ENCODE measurements at regions not wholly inside any gene's neighbourhood (a gene's known extent, or its start where the extent isn't known, plus 50 kb on each side); places are given as distances from the start of the nearest gene placed in this dataset.

DNA sequence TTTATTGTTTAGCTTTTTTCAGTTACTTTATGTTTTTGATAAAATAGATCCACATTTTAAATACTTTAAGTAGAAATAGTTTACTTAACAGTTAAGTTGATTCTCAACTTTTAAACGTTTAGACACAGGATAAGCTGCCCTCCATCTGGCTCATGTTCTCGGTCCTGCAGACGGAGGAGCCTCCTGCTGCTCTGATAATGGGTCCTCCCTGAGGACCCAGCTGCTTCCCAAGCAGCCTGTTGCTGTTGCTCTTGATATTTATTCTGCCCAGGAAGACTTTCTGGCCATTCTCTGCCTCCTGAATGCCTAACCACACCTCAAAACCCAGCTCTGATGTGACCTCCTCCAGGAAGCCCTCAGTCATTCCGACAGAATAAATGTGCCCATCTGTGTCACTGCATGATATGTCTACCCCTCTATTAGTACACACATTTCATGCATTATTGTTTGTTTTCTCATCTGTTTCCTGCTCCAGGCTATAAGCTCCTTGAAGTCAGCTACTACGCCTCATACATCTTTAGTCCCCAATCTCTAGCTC lies 267.2 kb upstream of the MSX2 start:
- no peaks in the 10 kb centered on the region for H3K4me1 ChIP-seq

DNA sequence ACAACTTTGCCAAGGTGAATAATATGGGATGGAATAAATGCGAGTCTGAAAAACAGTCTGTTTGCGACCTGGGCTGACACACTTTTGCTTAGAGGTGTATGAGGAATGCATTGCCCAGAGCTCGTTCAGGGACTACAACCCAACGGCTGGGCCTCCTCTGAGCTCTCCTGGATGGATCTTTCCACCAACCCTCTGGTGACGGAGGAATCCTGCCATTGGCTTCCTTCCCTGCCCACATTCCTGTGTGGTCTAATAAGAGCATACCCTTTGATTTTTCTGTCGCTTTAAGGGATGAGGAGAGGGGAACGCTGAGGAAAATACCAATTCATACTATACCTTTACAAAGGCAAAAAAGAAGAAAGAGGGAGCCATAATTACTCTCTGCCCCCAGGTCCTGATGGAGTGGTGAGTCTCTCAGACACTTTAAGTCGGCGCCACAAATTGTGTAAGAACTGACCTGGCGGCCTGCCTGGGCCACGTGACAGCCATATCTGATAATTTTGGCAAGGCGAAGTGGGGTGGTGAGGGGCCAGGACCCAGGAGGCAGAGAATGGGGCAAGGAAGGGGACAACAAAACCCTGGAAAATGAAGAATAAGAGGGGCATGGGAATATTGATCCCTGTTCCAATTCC lies 265.2 kb upstream of the MSX2 start:
- Histone ChIP-seq H3K36me3 (no peaks in the 10 kb centered on the region), H3K4me1 (no peaks in the 10 kb centered on the region), H3K27ac (no peak overlapping the region), H3K4me3 (no peak overlapping the region), H3K27me3 (no peaks in the 10 kb centered on the region), H3K9me3 (no peaks in the 10 kb centered on the region)
- in situ Hi-C loops (cut with MboI; ENCODE audit: low sequenced_read_pairs in 4 of 4) = no loop called here
- ATAC-seq = no peak
- DNase-seq = no peak
- TF ChIP-seq, protein P1, sequence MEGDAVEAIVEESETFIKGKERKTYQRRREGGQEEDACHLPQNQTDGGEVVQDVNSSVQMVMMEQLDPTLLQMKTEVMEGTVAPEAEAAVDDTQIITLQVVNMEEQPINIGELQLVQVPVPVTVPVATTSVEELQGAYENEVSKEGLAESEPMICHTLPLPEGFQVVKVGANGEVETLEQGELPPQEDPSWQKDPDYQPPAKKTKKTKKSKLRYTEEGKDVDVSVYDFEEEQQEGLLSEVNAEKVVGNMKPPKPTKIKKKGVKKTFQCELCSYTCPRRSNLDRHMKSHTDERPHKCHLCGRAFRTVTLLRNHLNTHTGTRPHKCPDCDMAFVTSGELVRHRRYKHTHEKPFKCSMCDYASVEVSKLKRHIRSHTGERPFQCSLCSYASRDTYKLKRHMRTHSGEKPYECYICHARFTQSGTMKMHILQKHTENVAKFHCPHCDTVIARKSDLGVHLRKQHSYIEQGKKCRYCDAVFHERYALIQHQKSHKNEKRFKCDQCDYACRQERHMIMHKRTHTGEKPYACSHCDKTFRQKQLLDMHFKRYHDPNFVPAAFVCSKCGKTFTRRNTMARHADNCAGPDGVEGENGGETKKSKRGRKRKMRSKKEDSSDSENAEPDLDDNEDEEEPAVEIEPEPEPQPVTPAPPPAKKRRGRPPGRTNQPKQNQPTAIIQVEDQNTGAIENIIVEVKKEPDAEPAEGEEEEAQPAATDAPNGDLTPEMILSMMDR (IDR thresholded peaks at IDR 0.05 in 4 of 5, conservative IDR thresholded peaks at IDR 0.05 in 1 of 5) = no peak
- TF ChIP-seq POLR2A (IDR thresholded peaks at IDR 0.05) = no peak
- intact Hi-C loops (cut with DNase I; ENCODE audit: low total_unique reads) = no loop called here

More for the DNA sequence above, 267.2 kb upstream of the MSX2 start:
- Histone ChIP-seq H3K9me3 (no peaks in the 10 kb centered on the region), H3K4me3 (no peak overlapping the region), H3K27me3 (no peaks in the 10 kb centered on the region), H3K36me3 (no peaks in the 10 kb centered on the region), H3K27ac (no peak overlapping the region)
- ATAC-seq (no peak), DNase-seq (no peak)
- intact Hi-C loops (cut with DNase I; ENCODE audit: low total_unique reads) = no loop called here
- TF ChIP-seq, protein P1 (IDR thresholded peaks at IDR 0.05 in 4 of 5, conservative IDR thresholded peaks at IDR 0.05 in 1 of 5) = no peak
- no peak for TF ChIP-seq POLR2A (IDR thresholded peaks at IDR 0.05)
- in situ Hi-C loops (cut with MboI; ENCODE audit: low sequenced_read_pairs in 4 of 4) = no loop called here

DNA sequence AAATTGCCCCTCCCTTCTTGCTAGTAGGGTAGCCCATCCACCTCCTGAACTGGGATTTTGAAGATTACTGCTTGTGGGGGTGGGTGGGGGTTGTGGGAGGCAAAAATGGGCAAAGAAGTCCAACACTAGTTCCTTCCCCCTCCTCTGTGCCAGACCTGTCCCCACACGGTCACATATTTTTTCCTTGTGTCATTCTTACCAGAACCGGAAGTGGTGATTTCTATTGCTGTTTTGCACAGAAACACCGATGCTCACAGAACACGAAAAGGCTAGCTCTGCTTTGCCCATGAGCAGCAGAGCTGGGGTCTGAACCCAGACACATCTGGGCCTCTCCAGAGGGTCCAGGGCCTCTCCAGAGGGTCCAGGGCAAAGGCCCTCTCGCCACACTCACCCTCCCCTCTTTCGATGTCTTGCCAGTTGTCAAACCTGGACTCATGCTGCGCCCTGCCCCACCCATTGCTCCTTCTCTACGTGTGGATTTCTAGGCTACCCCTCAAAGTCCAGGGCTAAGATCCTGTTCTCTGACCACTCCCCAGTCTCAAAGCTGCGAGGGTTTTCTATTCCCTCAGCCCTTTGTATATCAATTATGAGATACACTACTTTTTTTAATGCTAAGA lies 264.4 kb upstream of the MSX2 start:
- DNase-seq (no peak), ATAC-seq (no peak)
- Histone ChIP-seq H3K4me1 (no peaks in the 10 kb centered on the region), H3K27ac (no peak overlapping the region), H3K36me3 (no peaks in the 10 kb centered on the region), H3K4me3 (no peak overlapping the region), H3K9me3 (no peaks in the 10 kb centered on the region), H3K27me3 (no peaks in the 10 kb centered on the region)
- intact Hi-C loops (cut with DNase I; ENCODE audit: low total_unique reads) (no loop called here), in situ Hi-C loops (cut with MboI; ENCODE audit: low sequenced_read_pairs in 4 of 4) (no loop called here)
- no peak for TF ChIP-seq POLR2A (IDR thresholded peaks at IDR 0.05)
- TF ChIP-seq, protein P1 (IDR thresholded peaks at IDR 0.05 in 4 of 5, conservative IDR thresholded peaks at IDR 0.05 in 1 of 5) = no peak

DNA sequence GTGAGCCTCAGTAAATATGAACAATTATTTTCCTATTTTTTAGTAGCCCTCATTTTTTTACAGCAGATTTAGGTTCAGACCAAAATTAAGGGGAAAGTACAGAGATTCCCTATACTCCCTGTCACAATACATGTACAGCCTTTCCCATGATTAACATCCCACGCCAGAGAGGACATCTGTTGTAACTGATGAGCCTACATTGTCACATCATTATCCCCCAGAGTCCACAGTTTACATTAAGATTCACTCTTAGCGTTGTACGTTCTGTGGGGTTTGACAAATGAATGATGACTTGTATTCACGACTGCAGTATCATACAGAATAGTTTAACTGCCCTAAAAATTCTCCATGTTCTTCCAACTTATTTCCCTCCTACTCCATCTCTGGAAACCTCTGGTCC lies 262.3 kb upstream of the MSX2 start:
- H3K27me3 ChIP-seq = no peaks in the 10 kb centered on the region
- H3K4me1 ChIP-seq = no peaks in the 10 kb centered on the region
- no peaks in the 10 kb centered on the region for H3K36me3 ChIP-seq
- TF ChIP-seq POLR2A (IDR thresholded peaks at IDR 0.05) = no peak
- TF ChIP-seq, protein P1 (IDR thresholded peaks at IDR 0.05 in 4 of 5, conservative IDR thresholded peaks at IDR 0.05 in 1 of 5) = no peak
- in situ Hi-C loops (cut with MboI; ENCODE audit: low sequenced_read_pairs in 4 of 4) = no loop called here
- H3K9me3 ChIP-seq = no peaks in the 10 kb centered on the region
- no peak for ATAC-seq
- H3K4me3 ChIP-seq = no peak overlapping the region
- no peak for DNase-seq
- no peak overlapping the region for H3K27ac ChIP-seq
- intact Hi-C loops (cut with DNase I; ENCODE audit: low total_unique reads) = no loop called here

All from gastrocnemius medialis (tissue), 4 donors.